ENCODE measurements at regions not wholly inside any gene's neighbourhood (a gene's known extent, or its start where the extent isn't known, plus 50 kb on each side); places are given as distances from the start of the nearest gene placed in this dataset.

GRCh38 chr4:28211676-28212470, 1351.2 kb downstream of the STIM2 start:
- no peak for DNase-seq (ENCODE audit: low read depth in 2 of 2)

GRCh38 chr4:28221536-28221935, 1360.9 kb downstream of the STIM2 start:
- DNase-seq (ENCODE audit: low read depth in 2 of 2), result no peak

- no peak for DNase-seq (ENCODE audit: low read depth in 2 of 2)
Measured at GRCh38 chr4:28225050-28225449, 1364.4 kb downstream of the STIM2 start.

GRCh38 chr4:28225689-28226353, 1365.2 kb downstream of the STIM2 start:
- DNase-seq (ENCODE audit: low read depth in 2 of 2), result no peak

GRCh38 chr4:28226962-28227361, 1366.3 kb downstream of the STIM2 start:
- DNase-seq (ENCODE audit: low read depth in 2 of 2), result no peak

- DNase-seq (ENCODE audit: low read depth in 2 of 2), result no peak
Measured at GRCh38 chr4:28227764-28228163, 1367.1 kb downstream of the STIM2 start.

- no peak for DNase-seq (ENCODE audit: low read depth in 2 of 2)
Measured at GRCh38 chr4:28228561-28229491, 1368.2 kb downstream of the STIM2 start.

GRCh38 chr4:28232376-28232775, 1371.7 kb downstream of the STIM2 start:
- DNase-seq (ENCODE audit: low read depth in 2 of 2), result no peak

- DNase-seq (ENCODE audit: low read depth in 2 of 2), result no peak
Measured at GRCh38 chr4:28232951-28233350, 1372.3 kb downstream of the STIM2 start.

- DNase-seq (ENCODE audit: low read depth in 2 of 2), result no peak
Measured at GRCh38 chr4:28233724-28234123, 1373.1 kb downstream of the STIM2 start.

GRCh38 chr4:28238876-28239275, 1378.2 kb downstream of the STIM2 start:
- DNase-seq (ENCODE audit: low read depth in 2 of 2), result no peak

- no peak for DNase-seq (ENCODE audit: low read depth in 2 of 2)
Measured at GRCh38 chr4:28241021-28241420, 1380.4 kb downstream of the STIM2 start.

GRCh38 chr4:28247805-28248204, 1387.2 kb downstream of the STIM2 start:
- no peak for DNase-seq (ENCODE audit: low read depth in 2 of 2)

- DNase-seq (ENCODE audit: low read depth in 2 of 2), result no peak
Measured at GRCh38 chr4:28248269-28248668, 1387.6 kb downstream of the STIM2 start.

GRCh38 chr4:28250646-28251045, 1390.0 kb downstream of the STIM2 start:
- DNase-seq (ENCODE audit: low read depth in 2 of 2), result no peak

- DNase-seq (ENCODE audit: low read depth in 2 of 2), result no peak
Measured at GRCh38 chr4:28251831-28252230, 1391.2 kb downstream of the STIM2 start.

- no peak for DNase-seq (ENCODE audit: low read depth in 2 of 2)
Measured at GRCh38 chr4:28254003-28254402, 1393.4 kb downstream of the STIM2 start.

GRCh38 chr4:28256295-28256694, 1395.7 kb downstream of the STIM2 start:
- DNase-seq (ENCODE audit: low read depth in 2 of 2), result no peak

- no peak for DNase-seq (ENCODE audit: low read depth in 2 of 2)
Measured at GRCh38 chr4:28259951-28260350, 1399.3 kb downstream of the STIM2 start.

- no peak for DNase-seq (ENCODE audit: low read depth in 2 of 2)
Measured at GRCh38 chr4:28267166-28267565, 1406.5 kb downstream of the STIM2 start.

GRCh38 chr4:28269426-28269825, 1408.8 kb downstream of the STIM2 start:
- no peak for DNase-seq (ENCODE audit: low read depth in 2 of 2)

GRCh38 chr4:28277931-28278330, 1417.3 kb downstream of the STIM2 start:
- DNase-seq (ENCODE audit: low read depth in 2 of 2), result no peak
